Astrocyte (in vitro differentiated cells and primary cell): ENCODE measurements at regions not wholly inside any gene's neighbourhood (a gene's known extent, or its start where the extent isn't known, plus 50 kb on each side); places are given as distances from the start of the nearest gene placed in this dataset.

Source experiments
- DNase-seq: peaks from one replicate; pipeline ENCODE4 v3.0.0-alpha.2; 2010; ENCODE audit warnings: low read depth
- FAIRE-seq: peaks from 2 replicates; lab custom pipeline; 2011; peaks lifted over from hg19 to GRCh38; lab: Jason Lieb, UNC
- H2AFZ ChIP-seq: 2 replicates; pipeline ENCODE4 v1.6.0; 2012; ENCODE audit warnings: low read depth, low read length, inconsistent platforms
- H3K27ac ChIP-seq: 2 replicates; pipeline ENCODE4 v1.5.1; 2011; ENCODE audit warnings: low read depth, low read length, inconsistent platforms
- H3K27me3 ChIP-seq: 2 replicates; pipeline ENCODE4 v1.6.0; 2011; ENCODE audit warnings: low read length, inconsistent platforms; ENCODE audit not compliant: insufficient read depth
- H3K36me3 ChIP-seq: 2 replicates; pipeline ENCODE4 v1.5.1; 2011; ENCODE audit warnings: low read length, inconsistent platforms; ENCODE audit not compliant: insufficient read depth
- H3K4me1 ChIP-seq: 2 replicates; pipeline ENCODE4 v1.5.1; 2011; ENCODE audit warnings: low read length, inconsistent platforms; ENCODE audit not compliant: insufficient read depth
- H3K4me2 ChIP-seq: 2 replicates; pipeline ENCODE4 v1.6.0; 2012; ENCODE audit warnings: low read length, inconsistent platforms
- H3K4me3 ChIP-seq: 2 replicates; pipeline ENCODE4 v1.5.1; 2011; ENCODE audit warnings: low read depth, mild to moderate bottlenecking, low read length, inconsistent platforms; ENCODE audit not compliant: insufficient read depth
- H3K79me2 ChIP-seq: 2 replicates; pipeline ENCODE4 v1.6.0; 2012; ENCODE audit warnings: mild to moderate bottlenecking, low read length, inconsistent platforms; ENCODE audit not compliant: insufficient read depth
- H3K9ac ChIP-seq: 2 replicates; pipeline ENCODE4 v1.6.0; 2012; ENCODE audit warnings: mild to moderate bottlenecking, low read length, inconsistent platforms
- H3K9me3 ChIP-seq: 2 replicates; pipeline ENCODE4 v1.5.1; 2012; ENCODE audit warnings: low read depth, mild to moderate bottlenecking, low read length, inconsistent platforms; ENCODE audit not compliant: insufficient read depth
- H4K20me1 ChIP-seq: 2 replicates; pipeline ENCODE4 v1.6.0; 2012; ENCODE audit warnings: low read length, inconsistent platforms; ENCODE audit not compliant: insufficient read depth
- H3K27ac Mint-ChIP-seq: one replicate; pipeline ENCODE4 v1.8.0; 2021; ENCODE audit warnings: mild to moderate bottlenecking, mixed read lengths; ENCODE audit not compliant: unreplicated experiment
- H3K27me3 Mint-ChIP-seq: one replicate; pipeline ENCODE4 v1.8.0; 2021; ENCODE audit warnings: low read depth, mixed read lengths; ENCODE audit not compliant: unreplicated experiment
- H3K36me3 Mint-ChIP-seq: one replicate; pipeline ENCODE4 v1.8.0; 2021; ENCODE audit warnings: low read depth, mixed read lengths; ENCODE audit not compliant: unreplicated experiment
- H3K4me1 Mint-ChIP-seq: one replicate; pipeline ENCODE4 v1.8.0; 2021; ENCODE audit warnings: low read depth, mixed read lengths; ENCODE audit not compliant: unreplicated experiment
- H3K4me3 Mint-ChIP-seq: one replicate; pipeline ENCODE4 v1.8.0; 2021; ENCODE audit warnings: mild to moderate bottlenecking, moderate library complexity, mixed read lengths; ENCODE audit not compliant: unreplicated experiment
- H3K9me3 Mint-ChIP-seq: one replicate; pipeline ENCODE4 v1.8.0; 2021; ENCODE audit warnings: mild to moderate bottlenecking, mixed read lengths; ENCODE audit not compliant: unreplicated experiment
- EZH2 ChIP-seq: IDR thresholded peaks from 2 replicates; pipeline ENCODE4 v1.6.1; 2012; ENCODE audit warnings: mild to moderate bottlenecking, low read length, inconsistent platforms; ENCODE audit not compliant: insufficient read depth
- TF ChIP-seq, protein P1 (sequence below): IDR thresholded peaks from 2 replicates; pipeline ENCODE4 v1.5.1; 2011; ENCODE audit warnings: low read depth, mild to moderate bottlenecking, inconsistent platforms, low read length, moderate library complexity; ENCODE audit not compliant: insufficient read depth

DNA sequence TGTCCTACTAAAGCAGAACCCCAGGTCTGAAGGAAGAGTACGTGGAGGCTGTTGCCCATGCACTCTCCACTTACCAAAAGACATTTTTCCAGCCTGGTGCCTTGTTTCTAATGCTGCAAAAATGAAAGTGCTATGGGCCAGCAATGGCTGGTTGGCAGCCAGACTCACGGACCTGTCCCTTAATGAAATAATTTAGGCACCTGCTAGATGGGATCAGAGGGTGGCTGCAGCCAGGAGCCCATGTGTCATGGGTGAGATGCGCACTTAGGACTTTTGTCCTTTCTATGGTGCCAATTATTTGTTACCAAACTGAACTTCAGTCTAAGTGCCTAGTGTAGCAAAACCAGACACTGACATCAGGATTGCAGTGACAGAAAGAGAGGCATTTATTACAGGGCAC, 276.3 kb downstream of the YTHDC2 start:
- H3K27me3 Mint-ChIP-seq, result no peaks in the 10 kb centered on the region
- DNase-seq (no peak), FAIRE-seq (no peak)
- H4K20me1 ChIP-seq, result no peaks in the 10 kb centered on the region
- H3K9me3 Mint-ChIP-seq, result no peaks in the 10 kb centered on the region
- no peak overlapping the region for H3K27ac ChIP-seq
- no peak overlapping the region for H3K27ac Mint-ChIP-seq
- H3K4me1 Mint-ChIP-seq, result no peaks in the 10 kb centered on the region
- H3K79me2 ChIP-seq, result no peaks in the 10 kb centered on the region
- no peak overlapping the region for H3K4me3 ChIP-seq
- H3K36me3 ChIP-seq, result no peaks in the 10 kb centered on the region
- H3K36me3 Mint-ChIP-seq, result no peaks in the 10 kb centered on the region
- H3K4me1 ChIP-seq, result no peaks in the 10 kb centered on the region
- no peaks in the 10 kb centered on the region for H3K9me3 ChIP-seq
- no peaks in the 10 kb centered on the region for H3K27me3 ChIP-seq
- TF ChIP-seq EZH2, result no peak
- TF ChIP-seq, protein P1, sequence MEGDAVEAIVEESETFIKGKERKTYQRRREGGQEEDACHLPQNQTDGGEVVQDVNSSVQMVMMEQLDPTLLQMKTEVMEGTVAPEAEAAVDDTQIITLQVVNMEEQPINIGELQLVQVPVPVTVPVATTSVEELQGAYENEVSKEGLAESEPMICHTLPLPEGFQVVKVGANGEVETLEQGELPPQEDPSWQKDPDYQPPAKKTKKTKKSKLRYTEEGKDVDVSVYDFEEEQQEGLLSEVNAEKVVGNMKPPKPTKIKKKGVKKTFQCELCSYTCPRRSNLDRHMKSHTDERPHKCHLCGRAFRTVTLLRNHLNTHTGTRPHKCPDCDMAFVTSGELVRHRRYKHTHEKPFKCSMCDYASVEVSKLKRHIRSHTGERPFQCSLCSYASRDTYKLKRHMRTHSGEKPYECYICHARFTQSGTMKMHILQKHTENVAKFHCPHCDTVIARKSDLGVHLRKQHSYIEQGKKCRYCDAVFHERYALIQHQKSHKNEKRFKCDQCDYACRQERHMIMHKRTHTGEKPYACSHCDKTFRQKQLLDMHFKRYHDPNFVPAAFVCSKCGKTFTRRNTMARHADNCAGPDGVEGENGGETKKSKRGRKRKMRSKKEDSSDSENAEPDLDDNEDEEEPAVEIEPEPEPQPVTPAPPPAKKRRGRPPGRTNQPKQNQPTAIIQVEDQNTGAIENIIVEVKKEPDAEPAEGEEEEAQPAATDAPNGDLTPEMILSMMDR, result no peak
- no peak overlapping the region for H2AFZ ChIP-seq
- H3K4me2 ChIP-seq, result no peak overlapping the region
- no peak overlapping the region for H3K4me3 Mint-ChIP-seq
- H3K9ac ChIP-seq, result no peak overlapping the region

DNA sequence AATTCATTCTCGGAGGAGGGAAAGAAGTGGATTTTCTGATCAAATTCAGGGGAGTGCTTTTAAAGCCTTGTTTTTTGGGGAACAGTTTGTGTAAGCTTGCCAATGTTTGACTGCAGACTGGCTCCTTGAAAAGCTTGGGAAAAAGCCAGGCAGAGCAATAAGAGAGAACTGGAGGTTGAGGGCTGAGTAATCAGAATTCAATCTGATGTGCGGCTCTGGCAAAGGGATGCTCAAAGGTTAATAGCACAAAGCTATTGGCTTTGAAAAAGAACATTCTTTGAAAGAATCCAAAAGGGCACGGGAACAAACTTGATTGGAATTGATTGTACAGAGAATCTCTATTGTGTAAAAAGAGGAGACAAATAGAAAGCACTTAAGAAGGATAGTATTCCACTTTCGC, 279.3 kb downstream of the YTHDC2 start:
- no peaks in the 10 kb centered on the region for H3K9me3 Mint-ChIP-seq
- no peak overlapping the region for H3K4me2 ChIP-seq
- H4K20me1 ChIP-seq, result no peaks in the 10 kb centered on the region
- no peak for TF ChIP-seq EZH2
- TF ChIP-seq, protein P1, result no peak
- H3K27me3 Mint-ChIP-seq, result no peaks in the 10 kb centered on the region
- H3K4me3 Mint-ChIP-seq, result no peak overlapping the region
- no peak overlapping the region for H3K27ac ChIP-seq
- H3K9me3 ChIP-seq, result no peaks in the 10 kb centered on the region
- H3K79me2 ChIP-seq, result no peaks in the 10 kb centered on the region
- H3K36me3 ChIP-seq, result no peaks in the 10 kb centered on the region
- FAIRE-seq, result no peak
- no peaks in the 10 kb centered on the region for H3K4me1 ChIP-seq
- DNase-seq, result no peak
- no peaks in the 10 kb centered on the region for H3K36me3 Mint-ChIP-seq
- H2AFZ ChIP-seq, result no peak overlapping the region
- no peak overlapping the region for H3K27ac Mint-ChIP-seq
- no peaks in the 10 kb centered on the region for H3K4me1 Mint-ChIP-seq
- H3K9ac ChIP-seq, result no peak overlapping the region
- no peak overlapping the region for H3K4me3 ChIP-seq
- H3K27me3 ChIP-seq, result no peaks in the 10 kb centered on the region

DNA sequence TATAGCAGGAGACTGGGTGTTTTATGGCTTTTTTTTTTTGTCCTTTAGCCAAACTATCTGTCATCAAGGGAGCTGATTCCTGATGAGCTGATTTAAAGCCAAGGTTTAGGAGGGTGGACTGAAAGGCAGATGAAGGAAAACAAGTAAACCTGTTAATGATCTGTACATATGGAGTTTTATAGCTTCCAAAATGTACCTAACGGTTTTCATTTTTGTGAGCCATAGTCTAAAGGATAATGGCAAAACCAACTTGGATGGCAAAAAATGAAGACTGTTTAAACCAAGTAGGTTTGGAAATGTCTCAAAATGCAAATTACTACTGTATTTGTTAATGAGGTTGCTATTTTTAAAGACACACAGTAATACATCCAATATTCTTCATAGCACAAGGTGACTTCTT, 281.5 kb downstream of the YTHDC2 start:
- H3K9me3 ChIP-seq, result no peaks in the 10 kb centered on the region
- Mint-ChIP-seq H3K27ac (no peak overlapping the region), H3K9me3 (no peaks in the 10 kb centered on the region), H3K36me3 (no peaks in the 10 kb centered on the region), H3K4me3 (no peak overlapping the region), H3K4me1 (no peaks in the 10 kb centered on the region), H3K27me3 (peaks cover 6% of the 10 kb centered on the region)
- no peaks in the 10 kb centered on the region for H3K36me3 ChIP-seq
- H3K9ac ChIP-seq, result no peak overlapping the region
- no peak overlapping the region for H2AFZ ChIP-seq
- no peaks in the 10 kb centered on the region for H4K20me1 ChIP-seq
- TF ChIP-seq, protein P1, result no peak
- TF ChIP-seq EZH2, result no peak
- no peaks in the 10 kb centered on the region for H3K4me1 ChIP-seq
- no peak overlapping the region for H3K4me2 ChIP-seq
- DNase-seq (no peak), FAIRE-seq (no peak)
- H3K27me3 ChIP-seq, result no peaks in the 10 kb centered on the region
- H3K4me3 ChIP-seq, result no peak overlapping the region
- no peaks in the 10 kb centered on the region for H3K79me2 ChIP-seq
- no peak overlapping the region for H3K27ac ChIP-seq
